GM12872 (cell line): ENCODE measurements at regions not wholly inside any gene's neighbourhood (a gene's known extent, or its start where the extent isn't known, plus 50 kb on each side); places are given as distances from the start of the nearest gene placed in this dataset.

Source experiments
- TF ChIP-seq, protein P1 (sequence below): IDR thresholded peaks from 3 replicates; pipeline ENCODE4 v1.5.1; 2011; ENCODE audit warnings: low read depth, mild to moderate bottlenecking, low read length, moderate library complexity; ENCODE audit not compliant: insufficient read depth

DNA sequence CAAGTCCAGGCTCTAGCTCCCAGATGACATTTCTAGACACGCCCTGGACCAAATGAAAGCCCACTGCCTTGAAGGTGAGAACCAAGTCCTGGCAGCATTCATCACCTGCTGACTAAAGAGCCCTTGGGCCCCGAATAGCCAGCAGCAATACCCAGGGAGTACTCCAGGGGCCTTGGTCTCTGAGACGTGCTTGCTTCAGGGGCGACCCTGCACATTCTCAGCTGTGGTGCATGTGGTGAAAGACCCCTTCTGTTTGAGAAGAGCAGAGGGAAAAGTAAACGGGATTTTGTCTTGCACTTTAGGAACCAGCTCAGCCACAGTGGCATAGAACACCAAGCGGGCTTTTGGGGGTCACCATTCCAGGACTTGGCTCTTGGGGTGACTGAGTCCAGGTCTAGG lies 260.5 kb upstream of the MYT1L start:
- TF ChIP-seq, protein P1, sequence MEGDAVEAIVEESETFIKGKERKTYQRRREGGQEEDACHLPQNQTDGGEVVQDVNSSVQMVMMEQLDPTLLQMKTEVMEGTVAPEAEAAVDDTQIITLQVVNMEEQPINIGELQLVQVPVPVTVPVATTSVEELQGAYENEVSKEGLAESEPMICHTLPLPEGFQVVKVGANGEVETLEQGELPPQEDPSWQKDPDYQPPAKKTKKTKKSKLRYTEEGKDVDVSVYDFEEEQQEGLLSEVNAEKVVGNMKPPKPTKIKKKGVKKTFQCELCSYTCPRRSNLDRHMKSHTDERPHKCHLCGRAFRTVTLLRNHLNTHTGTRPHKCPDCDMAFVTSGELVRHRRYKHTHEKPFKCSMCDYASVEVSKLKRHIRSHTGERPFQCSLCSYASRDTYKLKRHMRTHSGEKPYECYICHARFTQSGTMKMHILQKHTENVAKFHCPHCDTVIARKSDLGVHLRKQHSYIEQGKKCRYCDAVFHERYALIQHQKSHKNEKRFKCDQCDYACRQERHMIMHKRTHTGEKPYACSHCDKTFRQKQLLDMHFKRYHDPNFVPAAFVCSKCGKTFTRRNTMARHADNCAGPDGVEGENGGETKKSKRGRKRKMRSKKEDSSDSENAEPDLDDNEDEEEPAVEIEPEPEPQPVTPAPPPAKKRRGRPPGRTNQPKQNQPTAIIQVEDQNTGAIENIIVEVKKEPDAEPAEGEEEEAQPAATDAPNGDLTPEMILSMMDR, result no peak

GRCh38 chr2:2590841-2591541 lies 259.9 kb upstream of the MYT1L start:
- TF ChIP-seq, protein P1, result no peak

DNA sequence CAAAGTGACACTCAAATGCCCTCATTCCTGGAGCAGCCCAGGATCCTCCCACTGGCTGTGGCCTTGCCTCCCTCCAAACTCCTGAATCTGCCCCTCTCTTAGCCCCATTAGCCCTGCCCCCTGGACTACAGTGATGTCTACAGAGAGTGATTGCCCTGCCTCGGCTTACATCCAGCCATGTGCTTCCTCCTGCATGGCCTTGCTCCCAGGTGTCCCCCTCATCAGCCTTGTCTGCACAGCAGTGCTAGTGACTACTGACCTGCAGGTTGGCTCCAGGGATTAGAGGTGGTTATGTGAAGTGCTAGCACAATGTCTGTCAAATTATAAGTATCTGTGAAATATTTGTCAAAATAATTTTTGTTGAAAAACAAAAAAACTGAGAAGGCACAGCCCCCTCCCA lies 259.1 kb upstream of the MYT1L start:
- TF ChIP-seq, protein P1, result no peak

DNA sequence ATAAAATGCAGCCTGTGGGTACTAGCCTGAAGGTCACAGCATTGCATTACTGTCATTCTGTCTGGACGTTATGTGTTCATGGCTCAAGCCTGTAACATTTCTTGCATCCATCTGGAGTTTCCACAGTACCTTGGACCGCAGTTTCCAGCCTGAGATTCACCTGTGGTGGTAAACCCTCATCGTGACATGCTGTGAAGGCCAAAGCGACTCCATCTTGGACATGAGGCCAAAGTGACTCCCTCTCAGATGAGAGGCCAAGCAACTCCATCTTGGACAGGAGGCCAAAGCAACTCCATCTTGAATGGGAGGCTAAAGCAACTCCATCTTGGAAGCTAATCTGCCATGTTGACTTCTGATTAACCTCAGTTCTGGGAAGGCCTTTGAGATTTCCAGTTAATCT lies 257.7 kb upstream of the MYT1L start:
- TF ChIP-seq, protein P1, result no peak

GRCh38 chr2:2587354-2587753 lies 256.3 kb upstream of the MYT1L start:
- TF ChIP-seq, protein P1, result no peak

- TF ChIP-seq, protein P1, result no peak
Measured at GRCh38 chr2:2586931-2587330, 255.9 kb upstream of the MYT1L start.

DNA sequence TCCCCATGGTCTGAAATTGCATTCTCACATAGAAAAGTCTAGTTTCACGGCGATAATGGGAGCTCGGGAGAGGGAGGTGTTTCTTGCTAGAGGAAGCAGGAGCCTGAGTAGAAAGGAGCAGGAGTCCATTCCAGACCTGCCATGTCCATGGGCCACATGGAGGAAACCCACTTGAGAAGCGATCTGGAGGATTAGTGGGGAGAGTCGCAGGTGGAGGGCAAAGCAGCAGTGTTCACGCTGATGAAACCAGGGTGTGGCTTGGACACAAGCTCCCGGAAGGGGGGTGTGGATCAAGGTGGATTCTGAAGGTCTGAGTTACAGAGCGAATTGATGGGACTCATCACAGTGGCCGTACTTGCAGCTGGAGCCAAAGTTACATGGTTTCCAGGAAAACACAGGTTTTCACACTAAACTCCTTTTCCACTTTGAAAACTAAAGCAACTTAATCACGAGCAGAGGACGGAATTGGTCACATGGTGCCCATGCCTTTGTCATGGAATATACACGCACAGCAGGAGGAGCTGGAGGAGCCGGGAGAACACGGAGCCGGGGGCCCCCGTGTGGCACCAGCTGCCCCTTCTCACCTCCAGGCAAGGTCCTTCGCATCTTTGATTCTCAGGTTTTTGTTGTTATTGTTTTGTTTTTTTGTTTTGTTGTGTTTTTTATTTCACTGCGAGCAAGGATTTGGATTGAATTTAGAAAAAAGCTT lies 255.1 kb upstream of the MYT1L start:
- TF ChIP-seq, protein P1, result no peak
